ENCODE measurements at regions not wholly inside any gene's neighbourhood (a gene's known extent, or its start where the extent isn't known, plus 50 kb on each side); places are given as distances from the start of the nearest gene placed in this dataset.

GRCh38 chr2:375270-375955, 87.5 kb upstream of the ALKAL2 start (continued):
- no peak for TF ChIP-seq BCL11A (IDR thresholded peaks at IDR 0.05; ENCODE audit: low read depth in 2 of 2, low read length in 2 of 2)
- TF ChIP-seq, protein P1, sequence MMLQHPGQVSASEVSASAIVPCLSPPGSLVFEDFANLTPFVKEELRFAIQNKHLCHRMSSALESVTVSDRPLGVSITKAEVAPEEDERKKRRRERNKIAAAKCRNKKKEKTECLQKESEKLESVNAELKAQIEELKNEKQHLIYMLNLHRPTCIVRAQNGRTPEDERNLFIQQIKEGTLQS (IDR thresholded peaks at IDR 0.05; ENCODE audit: insufficient read depth, low read depth, low read length), result no peak
- TF ChIP-seq CEBPB (IDR thresholded peaks at IDR 0.05; ENCODE audit: low read depth, low read length), result no peak
- TF ChIP-seq EGR1 (IDR thresholded peaks at IDR 0.05; ENCODE audit: borderline replicate concordance, low read depth, low read length), result no peak
- TF ChIP-seq CTCF (IDR thresholded peaks at IDR 0.05; ENCODE audit: control extremely low read depth in 1 of 3, insufficient read depth in 1 of 3, low read depth in 1 of 3, low read length in 3 of 3), result no peak
- TF ChIP-seq, protein P2, sequence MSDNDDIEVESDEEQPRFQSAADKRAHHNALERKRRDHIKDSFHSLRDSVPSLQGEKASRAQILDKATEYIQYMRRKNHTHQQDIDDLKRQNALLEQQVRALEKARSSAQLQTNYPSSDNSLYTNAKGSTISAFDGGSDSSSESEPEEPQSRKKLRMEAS (IDR thresholded peaks at IDR 0.05), result no peak
